Choroid plexus epithelial cell (primary cell): ENCODE measurements at regions not wholly inside any gene's neighbourhood (a gene's known extent, or its start where the extent isn't known, plus 50 kb on each side); places are given as distances from the start of the nearest gene placed in this dataset.

ENCODE experiments used
- DNase-seq: peaks from one replicate; pipeline ENCODE4 v3.0.0-alpha.2; 2010; ENCODE audit warnings: low read depth
- H3K4me3 ChIP-seq: 2 replicates; pipeline ENCODE4 v1.5.1; 2011; ENCODE audit warnings: low read depth, mild to moderate bottlenecking, control low read depth, low read length, moderate library complexity
- CTCF ChIP-seq: conservative IDR thresholded peaks from 2 replicates; pipeline ENCODE4 v1.5.1; 2011; ENCODE audit warnings: low read depth, mild to moderate bottlenecking, control low read depth, inconsistent platforms, low read length, moderate library complexity

- TF ChIP-seq CTCF = no peak
- H3K4me3 ChIP-seq = no peak overlapping the region
- DNase-seq = peak; percentile 9
These were observed 64.9 kb upstream of the MVB12B start for GRCh38 chr9:126261584-126262356.

DNA sequence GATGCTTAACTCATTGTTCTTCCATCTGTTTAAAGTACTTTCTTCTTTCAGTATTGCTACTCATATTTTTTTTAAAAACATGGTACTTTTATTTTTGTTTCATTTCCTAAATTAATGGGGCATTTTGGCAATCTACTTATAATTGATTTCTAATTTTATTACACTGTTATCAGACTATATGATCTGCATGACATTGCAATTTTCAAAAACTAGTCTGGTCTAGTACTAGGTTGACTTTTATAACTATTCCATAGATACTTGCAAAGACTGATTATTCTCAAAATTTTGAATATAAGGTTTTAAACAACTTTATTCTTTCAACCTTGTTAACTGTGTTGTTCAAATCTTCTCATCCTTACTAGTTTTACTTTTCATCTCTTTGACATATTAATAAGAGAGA, 63.9 kb upstream of the MVB12B start:
- DNase-seq = no peak
- no peak overlapping the region for H3K4me3 ChIP-seq
- no peak for TF ChIP-seq CTCF

- no peak overlapping the region for H3K4me3 ChIP-seq
- no peak for DNase-seq
- no peak for TF ChIP-seq CTCF
These were observed 56.1 kb upstream of the MVB12B start for GRCh38 chr9:126270556-126270955.

DNA sequence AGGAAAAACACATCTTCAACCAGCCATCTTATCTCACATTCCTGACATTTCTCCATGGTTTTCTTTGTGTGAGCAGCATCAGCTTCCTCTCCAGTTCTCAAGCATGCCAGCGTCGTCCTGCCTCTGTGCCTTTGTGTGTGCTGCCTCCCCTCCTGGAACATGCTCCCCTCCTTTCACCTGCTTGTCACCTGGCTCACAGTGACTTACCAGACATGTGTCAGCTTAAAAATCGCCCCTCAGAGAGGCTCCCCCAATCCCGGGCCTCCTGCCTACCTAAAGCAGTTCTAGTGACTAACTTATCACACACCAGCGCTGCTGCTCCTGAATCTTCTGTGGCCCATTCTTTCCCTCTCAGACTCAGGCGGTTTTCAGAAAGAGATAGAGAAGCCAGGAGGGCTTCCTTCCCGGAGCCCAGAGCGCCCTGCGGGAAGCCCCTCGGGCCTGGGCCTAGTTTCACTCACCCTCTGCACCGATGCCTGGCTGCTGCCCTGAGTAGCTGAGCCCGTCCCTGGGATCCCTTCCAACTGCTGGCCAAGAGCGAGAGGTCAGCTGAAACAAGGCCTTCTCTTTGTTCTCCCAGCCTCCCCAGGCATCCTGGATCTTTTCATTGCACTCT, 51.1 kb upstream of the MVB12B start:
- DNase-seq = peak; percentile 23
- no peak overlapping the region for H3K4me3 ChIP-seq
- TF ChIP-seq CTCF = no peak

DNA sequence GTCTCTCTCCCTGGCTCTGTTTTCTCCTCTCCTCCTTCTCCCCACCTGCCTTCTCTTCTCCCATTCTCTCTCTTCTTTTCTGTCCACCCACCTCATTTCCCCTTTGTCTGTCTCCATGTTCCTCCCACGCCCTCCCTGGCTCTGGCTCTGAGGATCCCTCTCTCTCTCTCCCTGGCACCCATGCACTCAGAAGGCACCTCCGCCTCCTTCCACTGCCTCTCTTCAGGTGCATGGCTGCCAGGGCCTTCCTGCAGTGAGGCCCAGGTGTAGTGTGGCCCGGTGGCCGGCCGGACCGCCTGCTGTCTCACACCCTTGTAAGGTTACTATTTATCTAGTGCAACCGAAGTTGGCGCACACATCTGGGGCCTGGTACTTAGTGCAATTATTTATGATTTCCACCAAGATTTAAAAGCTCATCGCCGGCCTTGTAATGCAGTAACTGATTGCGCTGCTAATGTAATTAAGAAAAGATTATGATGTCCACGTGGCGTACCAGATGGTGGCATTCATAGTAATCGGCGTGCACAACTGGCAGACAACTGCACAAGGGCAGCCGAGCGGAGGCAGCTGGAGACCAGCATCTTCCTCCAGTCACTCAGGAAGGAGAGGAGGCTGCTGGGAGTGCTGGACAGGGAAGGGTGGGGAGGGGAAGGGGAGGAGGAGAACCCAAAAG, 50.4 kb upstream of the MVB12B start:
- H3K4me3 ChIP-seq = no peak overlapping the region
- no peak for TF ChIP-seq CTCF
- no peak for DNase-seq
